GM12875 (cell line): ENCODE measurements at regions not wholly inside any gene's neighbourhood (a gene's known extent, or its start where the extent isn't known, plus 50 kb on each side); places are given as distances from the start of the nearest gene placed in this dataset.

Experiments
- H3K4me3 ChIP-seq: one replicate; pipeline ENCODE4 v1.5.1; 2011; ENCODE audit warnings: low read depth, low read length, control low read depth
- CTCF ChIP-seq: IDR thresholded peaks from 2 replicates; pipeline ENCODE4 v1.5.1; 2011; ENCODE audit warnings: low read depth, mild to moderate bottlenecking, control low read depth, inconsistent platforms, low read length, moderate library complexity, borderline replicate concordance; ENCODE audit not compliant: insufficient read depth

GRCh38 chr2:12304564-12305171 is 412.1 kb upstream of the TRIB2 start:
- H3K4me3 ChIP-seq = no peak overlapping the region
- TF ChIP-seq CTCF = no peak

GRCh38 chr2:12305931-12306330 is 410.8 kb upstream of the TRIB2 start:
- no peak for TF ChIP-seq CTCF
- no peak overlapping the region for H3K4me3 ChIP-seq

- H3K4me3 ChIP-seq = no peak overlapping the region
- no peak for TF ChIP-seq CTCF
Measured at GRCh38 chr2:12310399-12310798, 406.3 kb upstream of the TRIB2 start.

GRCh38 chr2:12313445-12314126 is 403.1 kb upstream of the TRIB2 start:
- TF ChIP-seq CTCF = no peak
- no peak overlapping the region for H3K4me3 ChIP-seq

- no peak overlapping the region for H3K4me3 ChIP-seq
- TF ChIP-seq CTCF = no peak
Measured at GRCh38 chr2:12314127-12314760, 402.5 kb upstream of the TRIB2 start.

GRCh38 chr2:12315224-12315623 is 401.5 kb upstream of the TRIB2 start:
- no peak overlapping the region for H3K4me3 ChIP-seq
- TF ChIP-seq CTCF = no peak

- H3K4me3 ChIP-seq = no peak overlapping the region
- TF ChIP-seq CTCF = no peak
Measured at GRCh38 chr2:12316476-12316875, 400.3 kb upstream of the TRIB2 start.
